ENCODE measurements at regions not wholly inside any gene's neighbourhood (a gene's known extent, or its start where the extent isn't known, plus 50 kb on each side); places are given as distances from the start of the nearest gene placed in this dataset.

GRCh38 chrX:113959912-113960626, 623.8 kb upstream of the HTR2C start:
- no peak overlapping the region for H2BK15ac ChIP-seq (ENCODE audit: low read length)
- no peak overlapping the region for H3K4ac ChIP-seq (replicated peaks; ENCODE audit: insufficient read length, low read depth, low read length)
- FAIRE-seq = peak; percentile 92
- peaks cover 0 to 10% (median 4%) of the 10 kb centered on the region in 4 experiments; a peak in 3 of 7 replicates for H3K4me1 ChIP-seq (replicated peaks in 1 of 4; ENCODE audit: control insufficient read depth in 3 of 4, insufficient read depth in 4 of 4, low read length in 3 of 4)
- no peaks in the 10 kb centered on the region for H3K9me3 ChIP-seq (ENCODE audit: insufficient read depth in 2 of 2, low read depth in 1 of 2, low read length in 1 of 2)
- H2AFZ ChIP-seq (ENCODE audit: low read length) = no peak overlapping the region
- H3K79me2 ChIP-seq (ENCODE audit: control insufficient read depth in 1 of 2, insufficient read depth in 2 of 2, low read length in 2 of 2) = peaks cover 0 to 17% of the 10 kb centered on the region in 2 experiments; a peak in 2 of 4 replicates
- peak overlapping the region; percentile 60 for H4K91ac ChIP-seq (replicated peaks; ENCODE audit: insufficient read length, low read length)
- no peak overlapping the region for H2BK120ac ChIP-seq (replicated peaks; ENCODE audit: low read depth, low read length)
- no peaks in the 10 kb centered on the region for H4K20me1 ChIP-seq (replicated peaks in 1 of 2; ENCODE audit: control insufficient read depth in 1 of 2, insufficient read depth in 2 of 2, low read length in 2 of 2)
- peaks cover 0 to 33% (median 0%) of the 10 kb centered on the region in 4 experiments; a peak in 4 of 8 replicates for H3K36me3 ChIP-seq (ENCODE audit: control insufficient read depth in 2 of 4, insufficient read depth in 4 of 4, low read length in 3 of 4)
- H3K4me3 ChIP-seq (ENCODE audit: extremely low read depth in 1 of 4, insufficient read depth in 2 of 4, low read depth in 3 of 4, low read length in 4 of 4) = no peak overlapping the region
- H3K27me3 ChIP-seq (replicated peaks in 1 of 4; ENCODE audit: control insufficient read depth in 3 of 4, extremely low read depth in 1 of 4, insufficient read depth in 3 of 4, low read length in 3 of 4) = no peaks in the 10 kb centered on the region
- no peak overlapping the region for H3K14ac ChIP-seq (ENCODE audit: insufficient read length)
- no peak overlapping the region for H3K9ac ChIP-seq (replicated peaks in 1 of 4; ENCODE audit: extremely low read depth in 1 of 4, low read depth in 3 of 4, low read length in 3 of 4)
- no peak overlapping the region for H2BK12ac ChIP-seq (ENCODE audit: low read depth, low read length)
- H3K79me1 ChIP-seq (ENCODE audit: low read depth, low read length) = no peaks in the 10 kb centered on the region
- ChIA-PET POLR2A (ENCODE audit: partially characterized antibody) (interaction anchor here (1.1 to 3.1 kb wide), 6 partner anchors 23 to 90 kb away, joined by 3 to 19 read pairs (median 4); no protein-coding TSS in a partner anchor), CTCF (ENCODE audit: partially characterized antibody) (interaction anchor here (1.3 kb wide), 1 partner anchor 12 kb away, joined by 5 read pairs; no protein-coding TSS in a partner anchor)
- no peak overlapping the region for H3K23ac ChIP-seq (ENCODE audit: insufficient read length)
- H2AK5ac ChIP-seq (ENCODE audit: low read depth, low read length) = no peak overlapping the region
- DNase-seq (ENCODE audit: low read depth in 1 of 2, low spot score in 2 of 2) = peak in 1 of 2 experiments; percentile 27
- H3K23me2 ChIP-seq (ENCODE audit: low read depth, low read length) = no peaks in the 10 kb centered on the region
- H2BK5ac ChIP-seq (ENCODE audit: low read depth, low read length) = 0 out of 2 replicates have a peak overlapping the region, but pooled peaks have one; percentile 44
- WGBS, 2 experiments (ENCODE audit: extremely low coverage in 1 of 2, insufficient coverage in 1 of 2, insufficient read length in 1 of 2, insufficient replicate concordance in 2 of 2, low coverage in 1 of 2, low lambda C conversion rate in 2 of 2, missing lambda C conversion rate in 1 of 2) = 20% methylated on average over 4 of the region's 4 CpGs; no CpG with 5 or more reads in 1 of the 2 experiments
- no peak overlapping the region for H4K5ac ChIP-seq (ENCODE audit: insufficient read length, low read depth, low read length)
- peak overlapping the region in 1 of 2 experiments; percentile 30; a peak in 1 of 4 replicates for H3K4me2 ChIP-seq (ENCODE audit: insufficient read depth in 1 of 2, low read depth in 2 of 2, low read length in 2 of 2)
- H2BK20ac ChIP-seq (ENCODE audit: low read length) = no peak overlapping the region
- no peak overlapping the region for H3K18ac ChIP-seq (ENCODE audit: extremely low read depth, low read length)
- H3K56ac ChIP-seq (replicated peaks; ENCODE audit: insufficient read length, low read depth, low read length) = no peak overlapping the region
- no peak overlapping the region for H4K8ac ChIP-seq (ENCODE audit: extremely low read depth, insufficient read depth, low read length)
- no peak overlapping the region for H3K27ac ChIP-seq (ENCODE audit: low read depth, low read length)
- TF ChIP-seq BCL11A (IDR thresholded peaks at IDR 0.05; ENCODE audit: low read depth in 2 of 2, low read length in 2 of 2) = no peak
- TF ChIP-seq MAX (IDR thresholded peaks at IDR 0.05) = peak; percentile 60; the same call in 1 of the 2 replicates
- no peak for TF ChIP-seq CTCF (IDR thresholded peaks at IDR 0.05; ENCODE audit: control extremely low read depth in 1 of 3, insufficient read depth in 1 of 3, low read depth in 1 of 3, low read length in 3 of 3)
- TF ChIP-seq NRF1 (IDR thresholded peaks at IDR 0.05; ENCODE audit: low read depth, low read length) = no peak
- TF ChIP-seq EP300 (IDR thresholded peaks at IDR 0.05; ENCODE audit: borderline replicate concordance in 1 of 2, low read depth in 2 of 2, low read length in 2 of 2) = no peak
